GM23338 (cell line): ENCODE measurements at regions not wholly inside any gene's neighbourhood (a gene's known extent, or its start where the extent isn't known, plus 50 kb on each side); places are given as distances from the start of the nearest gene placed in this dataset.

Experiments used
- ATAC-seq: fragments of 200-7000 bp; cut with Tn5 transposase; 3 replicates; pipeline ENCODE4 v1.9.1; 2020
- DNase-seq: peaks from one replicate; pipeline ENCODE4 v3.0.0-alpha.2; 2015; ENCODE audit warnings: low spot score
- H2AFZ ChIP-seq: fragments of 200-600 bp; sonication (generic); 2 replicates; pipeline ENCODE4 v1.8.0; 2016; ENCODE audit warnings: antibody characterized with exemption, mild to moderate bottlenecking, moderate library complexity
- H3F3A ChIP-seq: fragments of 200-600 bp; sonication (generic); replicated peaks from 2 replicates; pipeline ENCODE4 v1.8.0; 2017; ENCODE audit warnings: antibody characterized with exemption, mixed run types, low read depth
- H3K27ac ChIP-seq: fragments of 200-600 bp; sonication (generic); 2 replicates; pipeline ENCODE4 v1.6.1; 2016; ENCODE audit warnings: low read depth
- H3K27me3 ChIP-seq: fragments of 200-600 bp; sonication (generic); 2 replicates; pipeline ENCODE4 v1.8.0; 2016; ENCODE audit warnings: mild to moderate bottlenecking, mixed run types, moderate library complexity; ENCODE audit not compliant: insufficient read depth
- H3K36me3 ChIP-seq: fragments of 200-600 bp; sonication (generic); 2 replicates; pipeline ENCODE4 v1.8.0; 2016; ENCODE audit warnings: mild to moderate bottlenecking; ENCODE audit not compliant: insufficient read depth
- H3K4me1 ChIP-seq: fragments of 200-600 bp; sonication (generic); 2 replicates; pipeline ENCODE4 v1.8.0; 2016; ENCODE audit warnings: mild to moderate bottlenecking, moderate library complexity; ENCODE audit not compliant: insufficient read depth
- H3K4me2 ChIP-seq: fragments of 200-600 bp; sonication (generic); 2 replicates; pipeline ENCODE4 v1.7.1; 2017; ENCODE audit warnings: mixed run types
- H3K4me3 ChIP-seq: fragments of 200-600 bp; sonication (generic); 2 replicates; pipeline ENCODE4 v1.6.1; 2016; ENCODE audit warnings: mixed run types
- H3K79me2 ChIP-seq: fragments of 200-600 bp; sonication (generic); replicated peaks from 2 replicates; pipeline ENCODE4 v1.8.0; 2017; ENCODE audit warnings: mild to moderate bottlenecking; ENCODE audit not compliant: insufficient read depth
- H3K9me2 ChIP-seq: fragments of 200-600 bp; sonication (generic); 2 replicates; pipeline ENCODE4 v1.8.0; 2017; ENCODE audit not compliant: insufficient read depth
- H4K20me1 ChIP-seq: fragments of 200-600 bp; sonication (generic); replicated peaks from 2 replicates; pipeline ENCODE4 v1.8.0; 2017; ENCODE audit warnings: mild to moderate bottlenecking; ENCODE audit not compliant: insufficient read depth
- H3K27ac Mint-ChIP-seq: 2 replicates; pipeline ENCODE4 v1.8.0; 2020; ENCODE audit warnings: inconsistent platforms, mild to moderate bottlenecking, moderate library complexity, mixed read lengths
- H3K27me3 Mint-ChIP-seq: 3 replicates; pipeline ENCODE4 v1.8.0; 2022; ENCODE audit warnings: low read depth, mild to moderate bottlenecking, moderate library complexity, mixed read lengths, inconsistent platforms; ENCODE audit not compliant: insufficient read depth, poor library complexity
- H3K36me3 Mint-ChIP-seq: 3 replicates; pipeline ENCODE4 v1.8.0; 2021; ENCODE audit warnings: low read depth, mild to moderate bottlenecking, inconsistent platforms, moderate library complexity, mixed read lengths
- H3K4me1 Mint-ChIP-seq: 3 replicates; pipeline ENCODE4 v1.8.0; 2020; ENCODE audit warnings: mild to moderate bottlenecking, inconsistent platforms, mixed read lengths
- H3K4me3 Mint-ChIP-seq: 3 replicates; pipeline ENCODE4 v1.8.0; 2021; ENCODE audit warnings: moderate library complexity, mild to moderate bottlenecking, inconsistent platforms, mixed read lengths
- H3K9me3 Mint-ChIP-seq: 3 replicates; pipeline ENCODE4 v1.8.0; 2020; ENCODE audit warnings: moderate library complexity, mild to moderate bottlenecking, inconsistent platforms, mixed read lengths
- CREB1 ChIP-seq: fragments of 250-450 bp; sonication (Bioruptor Pico); IDR thresholded peaks from 2 replicates; pipeline ENCODE4 v1.5.0; 2020; ENCODE audit warnings: low read depth, mild to moderate bottlenecking, moderate library complexity
- EZH2 ChIP-seq: fragments of 200-600 bp; sonication (generic); IDR thresholded peaks from one replicate; pipeline ENCODE4 v1.8.0; 2017; ENCODE audit warnings: antibody characterized with exemption, mild to moderate bottlenecking, low read depth; ENCODE audit not compliant: unreplicated experiment
- EZH2phosphoT487 ChIP-seq: fragments of 200-600 bp; sonication (generic); IDR thresholded peaks from one replicate; pipeline ENCODE4 v1.8.1; 2018; ENCODE audit warnings: antibody characterized with exemption; ENCODE audit not compliant: unreplicated experiment
- JUNB ChIP-seq: IDR thresholded peaks from one replicate; pipeline ENCODE4 v1.6.1; 2016; ENCODE audit warnings: antibody characterized with exemption; ENCODE audit not compliant: unreplicated experiment
- NANOG ChIP-seq: IDR thresholded peaks from 2 replicates; pipeline ENCODE4 v1.6.1; 2016; ENCODE audit warnings: antibody characterized with exemption, borderline replicate concordance
- POLR2AphosphoS5 ChIP-seq: IDR thresholded peaks from 2 replicates; pipeline ENCODE4 v1.6.1; 2016; ENCODE audit warnings: antibody characterized with exemption, low read depth
- STAT1 ChIP-seq: IDR thresholded peaks from one replicate; pipeline ENCODE4 v1.6.1; 2016; ENCODE audit warnings: antibody characterized with exemption; ENCODE audit not compliant: unreplicated experiment
- ZNF114 ChIP-seq: fragments of 250-450 bp; sonication (Bioruptor Pico); IDR thresholded peaks from 2 replicates; pipeline ENCODE4 v1.5.0; 2020; ENCODE audit warnings: mild to moderate bottlenecking, moderate library complexity
- ZNF331 ChIP-seq: fragments of 250-450 bp; sonication (Bioruptor Pico); IDR thresholded peaks from 2 replicates; pipeline ENCODE4 v1.5.0; 2020; ENCODE audit warnings: low read depth, mild to moderate bottlenecking, moderate library complexity
- TF ChIP-seq, protein P1 (sequence below), 2 experiments: fragments of 200-600 bp in 1 of 2; sonication (generic) in 1 of 2; conservative IDR thresholded peaks; 2 replicates each; pipeline versions ENCODE4 v1.5.1 to v1.6.1; 2016 to 2017; ENCODE audit warnings: antibody characterized with exemption in 2 of 2, low read depth in 2 of 2, mild to moderate bottlenecking in 2 of 2, moderate library complexity in 1 of 2
- TF ChIP-seq, protein P2 (sequence below): IDR thresholded peaks from one replicate; pipeline ENCODE4 v1.6.1; 2018; ENCODE audit warnings: antibody characterized with exemption; ENCODE audit not compliant: unreplicated experiment
- TF ChIP-seq, protein P3 (sequence below): fragments of 250-450 bp; sonication (Bioruptor Pico); IDR thresholded peaks from 2 replicates; pipeline ENCODE4 v1.5.0; 2020; ENCODE audit warnings: mild to moderate bottlenecking, moderate library complexity
- TF ChIP-seq, protein P4 (sequence below): IDR thresholded peaks from 2 replicates; pipeline ENCODE4 v1.6.1; 2016; ENCODE audit warnings: antibody characterized with exemption

DNA sequence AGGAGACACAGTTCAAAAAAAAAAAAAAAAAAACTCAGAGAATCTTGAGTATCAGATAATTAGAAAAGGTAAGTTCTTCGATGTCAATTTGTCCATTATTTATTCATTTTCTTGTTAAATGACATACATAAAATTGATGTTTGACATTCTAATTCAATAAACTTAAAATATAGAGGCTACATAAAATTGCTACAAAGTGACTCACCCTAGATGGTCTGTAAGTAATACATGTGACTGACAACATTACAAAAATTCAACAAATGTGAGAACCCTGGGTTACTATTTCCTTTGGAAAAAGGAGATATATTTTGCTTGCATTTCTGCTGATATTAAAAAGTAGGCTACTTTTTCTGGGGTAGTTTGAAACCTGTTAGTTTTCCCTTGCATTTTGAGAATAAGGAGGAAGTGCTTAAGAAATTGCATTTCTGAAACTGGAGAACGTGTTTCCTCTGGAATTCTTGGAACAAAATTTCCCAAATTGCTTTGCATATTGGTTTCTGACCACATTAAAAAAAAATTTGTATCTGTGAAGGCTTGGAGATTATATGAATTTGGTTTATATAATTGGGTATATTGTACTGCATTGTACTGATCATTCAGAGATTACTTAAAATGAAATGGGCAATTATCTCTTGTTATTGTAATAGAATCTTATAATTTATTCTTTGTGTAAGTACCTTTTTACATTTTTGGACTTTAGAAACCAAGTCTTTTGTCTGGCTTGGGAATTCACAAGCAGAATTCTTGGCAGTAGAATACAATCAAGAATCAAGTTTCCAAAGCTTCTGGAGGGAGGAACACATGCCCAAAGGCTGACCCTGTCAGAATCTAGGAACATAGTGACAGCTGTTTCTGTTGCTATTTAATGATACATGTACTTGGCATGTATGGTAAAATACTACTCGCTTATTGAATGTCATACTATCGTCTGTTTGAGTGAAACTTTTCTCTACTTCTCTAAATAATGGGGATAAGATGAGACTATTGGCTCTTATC, 106.1 kb downstream of the DSEL start:
- ATAC-seq (no peak), DNase-seq (no peak)
- H3F3A ChIP-seq: no peaks in the 10 kb centered on the region

More for the DNA sequence above, 106.1 kb downstream of the DSEL start:
- Histone ChIP-seq H3K36me3 (no peaks in the 10 kb centered on the region), H3K4me3 (no peak overlapping the region), H3K27me3 (no peaks in the 10 kb centered on the region), H3K27ac (no peak overlapping the region), H3K79me2 (no peaks in the 10 kb centered on the region), H3K4me1 (no peaks in the 10 kb centered on the region), H3K9me2 (no peaks in the 10 kb centered on the region), H3K4me2 (no peak overlapping the region), H4K20me1 (no peaks in the 10 kb centered on the region), H2AFZ (no peak overlapping the region)
- H3K27ac Mint-ChIP-seq: no peak overlapping the region
- H3K4me1 Mint-ChIP-seq: no peaks in the 10 kb centered on the region
- H3K27me3 Mint-ChIP-seq: no peaks in the 10 kb centered on the region
- H3K36me3 Mint-ChIP-seq: no peaks in the 10 kb centered on the region
- TF ChIP-seq ZNF114: no peak
- TF ChIP-seq STAT1: no peak
- TF ChIP-seq, protein P1, sequence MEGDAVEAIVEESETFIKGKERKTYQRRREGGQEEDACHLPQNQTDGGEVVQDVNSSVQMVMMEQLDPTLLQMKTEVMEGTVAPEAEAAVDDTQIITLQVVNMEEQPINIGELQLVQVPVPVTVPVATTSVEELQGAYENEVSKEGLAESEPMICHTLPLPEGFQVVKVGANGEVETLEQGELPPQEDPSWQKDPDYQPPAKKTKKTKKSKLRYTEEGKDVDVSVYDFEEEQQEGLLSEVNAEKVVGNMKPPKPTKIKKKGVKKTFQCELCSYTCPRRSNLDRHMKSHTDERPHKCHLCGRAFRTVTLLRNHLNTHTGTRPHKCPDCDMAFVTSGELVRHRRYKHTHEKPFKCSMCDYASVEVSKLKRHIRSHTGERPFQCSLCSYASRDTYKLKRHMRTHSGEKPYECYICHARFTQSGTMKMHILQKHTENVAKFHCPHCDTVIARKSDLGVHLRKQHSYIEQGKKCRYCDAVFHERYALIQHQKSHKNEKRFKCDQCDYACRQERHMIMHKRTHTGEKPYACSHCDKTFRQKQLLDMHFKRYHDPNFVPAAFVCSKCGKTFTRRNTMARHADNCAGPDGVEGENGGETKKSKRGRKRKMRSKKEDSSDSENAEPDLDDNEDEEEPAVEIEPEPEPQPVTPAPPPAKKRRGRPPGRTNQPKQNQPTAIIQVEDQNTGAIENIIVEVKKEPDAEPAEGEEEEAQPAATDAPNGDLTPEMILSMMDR (conservative IDR thresholded peaks at IDR 0.05; ENCODE audit: low read depth in 2 of 2): no peak
- no peak for TF ChIP-seq EZH2phosphoT487
- TF ChIP-seq, protein P2, sequence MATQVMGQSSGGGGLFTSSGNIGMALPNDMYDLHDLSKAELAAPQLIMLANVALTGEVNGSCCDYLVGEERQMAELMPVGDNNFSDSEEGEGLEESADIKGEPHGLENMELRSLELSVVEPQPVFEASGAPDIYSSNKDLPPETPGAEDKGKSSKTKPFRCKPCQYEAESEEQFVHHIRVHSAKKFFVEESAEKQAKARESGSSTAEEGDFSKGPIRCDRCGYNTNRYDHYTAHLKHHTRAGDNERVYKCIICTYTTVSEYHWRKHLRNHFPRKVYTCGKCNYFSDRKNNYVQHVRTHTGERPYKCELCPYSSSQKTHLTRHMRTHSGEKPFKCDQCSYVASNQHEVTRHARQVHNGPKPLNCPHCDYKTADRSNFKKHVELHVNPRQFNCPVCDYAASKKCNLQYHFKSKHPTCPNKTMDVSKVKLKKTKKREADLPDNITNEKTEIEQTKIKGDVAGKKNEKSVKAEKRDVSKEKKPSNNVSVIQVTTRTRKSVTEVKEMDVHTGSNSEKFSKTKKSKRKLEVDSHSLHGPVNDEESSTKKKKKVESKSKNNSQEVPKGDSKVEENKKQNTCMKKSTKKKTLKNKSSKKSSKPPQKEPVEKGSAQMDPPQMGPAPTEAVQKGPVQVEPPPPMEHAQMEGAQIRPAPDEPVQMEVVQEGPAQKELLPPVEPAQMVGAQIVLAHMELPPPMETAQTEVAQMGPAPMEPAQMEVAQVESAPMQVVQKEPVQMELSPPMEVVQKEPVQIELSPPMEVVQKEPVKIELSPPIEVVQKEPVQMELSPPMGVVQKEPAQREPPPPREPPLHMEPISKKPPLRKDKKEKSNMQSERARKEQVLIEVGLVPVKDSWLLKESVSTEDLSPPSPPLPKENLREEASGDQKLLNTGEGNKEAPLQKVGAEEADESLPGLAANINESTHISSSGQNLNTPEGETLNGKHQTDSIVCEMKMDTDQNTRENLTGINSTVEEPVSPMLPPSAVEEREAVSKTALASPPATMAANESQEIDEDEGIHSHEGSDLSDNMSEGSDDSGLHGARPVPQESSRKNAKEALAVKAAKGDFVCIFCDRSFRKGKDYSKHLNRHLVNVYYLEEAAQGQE: no peak
- TF ChIP-seq, protein P3, sequence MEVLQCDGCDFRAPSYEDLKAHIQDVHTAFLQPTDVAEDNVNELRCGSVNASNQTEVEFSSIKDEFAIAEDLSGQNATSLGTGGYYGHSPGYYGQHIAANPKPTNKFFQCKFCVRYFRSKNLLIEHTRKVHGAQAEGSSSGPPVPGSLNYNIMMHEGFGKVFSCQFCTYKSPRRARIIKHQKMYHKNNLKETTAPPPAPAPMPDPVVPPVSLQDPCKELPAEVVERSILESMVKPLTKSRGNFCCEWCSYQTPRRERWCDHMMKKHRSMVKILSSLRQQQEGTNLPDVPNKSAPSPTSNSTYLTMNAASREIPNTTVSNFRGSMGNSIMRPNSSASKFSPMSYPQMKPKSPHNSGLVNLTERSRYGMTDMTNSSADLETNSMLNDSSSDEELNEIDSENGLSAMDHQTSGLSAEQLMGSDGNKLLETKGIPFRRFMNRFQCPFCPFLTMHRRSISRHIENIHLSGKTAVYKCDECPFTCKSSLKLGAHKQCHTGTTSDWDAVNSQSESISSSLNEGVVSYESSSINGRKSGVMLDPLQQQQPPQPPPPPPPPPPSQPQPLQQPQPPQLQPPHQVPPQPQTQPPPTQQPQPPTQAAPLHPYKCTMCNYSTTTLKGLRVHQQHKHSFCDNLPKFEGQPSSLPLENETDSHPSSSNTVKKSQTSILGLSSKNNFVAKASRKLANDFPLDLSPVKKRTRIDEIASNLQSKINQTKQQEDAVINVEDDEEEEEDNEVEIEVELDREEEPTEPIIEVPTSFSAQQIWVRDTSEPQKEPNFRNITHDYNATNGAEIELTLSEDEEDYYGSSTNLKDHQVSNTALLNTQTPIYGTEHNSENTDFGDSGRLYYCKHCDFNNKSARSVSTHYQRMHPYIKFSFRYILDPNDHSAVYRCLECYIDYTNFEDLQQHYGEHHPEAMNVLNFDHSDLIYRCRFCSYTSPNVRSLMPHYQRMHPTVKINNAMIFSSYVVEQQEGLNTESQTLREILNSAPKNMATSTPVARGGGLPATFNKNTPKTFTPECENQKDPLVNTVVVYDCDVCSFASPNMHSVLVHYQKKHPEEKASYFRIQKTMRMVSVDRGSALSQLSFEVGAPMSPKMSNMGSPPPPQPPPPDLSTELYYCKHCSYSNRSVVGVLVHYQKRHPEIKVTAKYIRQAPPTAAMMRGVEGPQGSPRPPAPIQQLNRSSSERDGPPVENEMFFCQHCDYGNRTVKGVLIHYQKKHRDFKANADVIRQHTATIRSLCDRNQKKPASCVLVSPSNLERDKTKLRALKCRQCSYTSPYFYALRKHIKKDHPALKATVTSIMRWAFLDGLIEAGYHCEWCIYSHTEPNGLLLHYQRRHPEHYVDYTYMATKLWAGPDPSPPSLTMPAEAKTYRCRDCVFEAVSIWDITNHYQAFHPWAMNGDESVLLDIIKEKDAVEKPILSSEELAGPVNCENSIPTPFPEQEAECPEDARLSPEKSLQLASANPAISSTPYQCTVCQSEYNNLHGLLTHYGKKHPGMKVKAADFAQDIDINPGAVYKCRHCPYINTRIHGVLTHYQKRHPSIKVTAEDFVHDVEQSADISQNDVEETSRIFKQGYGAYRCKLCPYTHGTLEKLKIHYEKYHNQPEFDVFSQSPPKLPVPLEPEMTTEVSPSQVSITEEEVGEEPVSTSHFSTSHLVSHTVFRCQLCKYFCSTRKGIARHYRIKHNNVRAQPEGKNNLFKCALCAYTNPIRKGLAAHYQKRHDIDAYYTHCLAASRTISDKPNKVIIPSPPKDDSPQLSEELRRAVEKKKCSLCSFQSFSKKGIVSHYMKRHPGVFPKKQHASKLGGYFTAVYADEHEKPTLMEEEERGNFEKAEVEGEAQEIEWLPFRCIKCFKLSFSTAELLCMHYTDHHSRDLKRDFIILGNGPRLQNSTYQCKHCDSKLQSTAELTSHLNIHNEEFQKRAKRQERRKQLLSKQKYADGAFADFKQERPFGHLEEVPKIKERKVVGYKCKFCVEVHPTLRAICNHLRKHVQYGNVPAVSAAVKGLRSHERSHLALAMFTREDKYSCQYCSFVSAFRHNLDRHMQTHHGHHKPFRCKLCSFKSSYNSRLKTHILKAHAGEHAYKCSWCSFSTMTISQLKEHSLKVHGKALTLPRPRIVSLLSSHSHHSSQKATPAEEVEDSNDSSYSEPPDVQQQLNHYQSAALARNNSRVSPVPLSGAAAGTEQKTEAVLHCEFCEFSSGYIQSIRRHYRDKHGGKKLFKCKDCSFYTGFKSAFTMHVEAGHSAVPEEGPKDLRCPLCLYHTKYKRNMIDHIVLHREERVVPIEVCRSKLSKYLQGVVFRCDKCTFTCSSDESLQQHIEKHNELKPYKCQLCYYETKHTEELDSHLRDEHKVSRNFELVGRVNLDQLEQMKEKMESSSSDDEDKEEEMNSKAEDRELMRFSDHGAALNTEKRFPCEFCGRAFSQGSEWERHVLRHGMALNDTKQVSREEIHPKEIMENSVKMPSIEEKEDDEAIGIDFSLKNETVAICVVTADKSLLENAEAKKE (CRISPR knock-in tag): no peak
- no peak for TF ChIP-seq POLR2AphosphoS5
- no peak for TF ChIP-seq ZNF331 (CRISPR knock-in tag)
- TF ChIP-seq, protein P4, sequence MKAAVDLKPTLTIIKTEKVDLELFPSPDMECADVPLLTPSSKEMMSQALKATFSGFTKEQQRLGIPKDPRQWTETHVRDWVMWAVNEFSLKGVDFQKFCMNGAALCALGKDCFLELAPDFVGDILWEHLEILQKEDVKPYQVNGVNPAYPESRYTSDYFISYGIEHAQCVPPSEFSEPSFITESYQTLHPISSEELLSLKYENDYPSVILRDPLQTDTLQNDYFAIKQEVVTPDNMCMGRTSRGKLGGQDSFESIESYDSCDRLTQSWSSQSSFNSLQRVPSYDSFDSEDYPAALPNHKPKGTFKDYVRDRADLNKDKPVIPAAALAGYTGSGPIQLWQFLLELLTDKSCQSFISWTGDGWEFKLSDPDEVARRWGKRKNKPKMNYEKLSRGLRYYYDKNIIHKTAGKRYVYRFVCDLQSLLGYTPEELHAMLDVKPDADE: no peak
- TF ChIP-seq JUNB: no peak
- no peak for TF ChIP-seq CREB1 (CRISPR knock-in tag)
- no peak for TF ChIP-seq EZH2
- TF ChIP-seq NANOG: no peak
- H3K9me3 Mint-ChIP-seq: no peaks in the 10 kb centered on the region
- no peak overlapping the region for H3K4me3 Mint-ChIP-seq
